Central memory CD8-positive, alpha-beta T cell (primary cell): ENCODE measurements at regions not wholly inside any gene's neighbourhood (a gene's known extent, or its start where the extent isn't known, plus 50 kb on each side); places are given as distances from the start of the nearest gene placed in this dataset.

Experiments
- ATAC-seq: fragments of 150-1000 bp; cut with Tn5 transposase; replicated peaks from 2 replicates; pipeline ENCODE4 v1.10.0; 2022; ENCODE audit warnings: mild to moderate bottlenecking, moderate FRiP score, moderate number of reproducible peaks; ENCODE audit not compliant: poor library complexity, severe bottlenecking; ENCODE audit errors: extremely low read depth
- DNase-seq, 2 donors: peaks; one replicate each; pipeline ENCODE4 v3.0.0; 2021; ENCODE audit warnings: low spot score in 2 of 2
- H3K27ac Mint-ChIP-seq: one replicate; pipeline ENCODE4 v1.8.0; 2022; ENCODE audit warnings: low read depth, mild to moderate bottlenecking, moderate library complexity, mixed read lengths
- H3K27me3 Mint-ChIP-seq: one replicate; pipeline ENCODE4 v1.8.0; 2022; ENCODE audit warnings: mixed read lengths
- H3K36me3 Mint-ChIP-seq: one replicate; pipeline ENCODE4 v1.8.0; 2022; ENCODE audit warnings: mild to moderate bottlenecking, moderate library complexity, mixed read lengths; ENCODE audit not compliant: insufficient read depth
- H3K4me1 Mint-ChIP-seq: one replicate; pipeline ENCODE4 v1.8.0; 2022; ENCODE audit warnings: mixed read lengths
- H3K4me3 Mint-ChIP-seq: one replicate; pipeline ENCODE4 v1.8.0; 2022; ENCODE audit warnings: mild to moderate bottlenecking, moderate library complexity, mixed read lengths
- H3K9me3 Mint-ChIP-seq: one replicate; pipeline ENCODE4 v1.8.0; 2022; ENCODE audit warnings: mixed read lengths

DNA sequence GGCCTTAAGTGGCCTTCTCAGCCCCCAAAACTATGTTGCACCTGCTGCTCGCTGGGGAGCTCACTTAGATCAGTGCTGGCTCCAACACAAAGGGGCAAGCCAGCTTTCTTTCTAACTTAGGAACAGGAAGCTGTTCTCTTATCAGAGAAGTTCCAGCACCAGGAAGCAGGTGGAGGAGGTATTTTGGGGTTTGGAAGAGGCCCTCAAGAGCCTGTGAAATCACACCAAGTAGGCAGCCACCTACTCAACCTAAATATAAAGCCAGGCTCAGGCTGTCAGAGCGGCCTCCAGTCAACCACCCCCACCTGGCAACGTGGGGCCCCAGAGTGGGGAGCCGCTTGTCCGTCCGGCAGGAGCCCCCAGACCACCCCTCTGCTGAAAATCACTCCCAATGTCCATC, 152.8 kb downstream of the OLFM1 start:
- H3K9me3 Mint-ChIP-seq = no peaks in the 10 kb centered on the region
- H3K4me1 Mint-ChIP-seq = no peaks in the 10 kb centered on the region
- DNase-seq = no peak
- H3K27ac Mint-ChIP-seq = no peak overlapping the region
- no peaks in the 10 kb centered on the region for H3K36me3 Mint-ChIP-seq
- no peak for ATAC-seq
- peaks cover 22% of the 10 kb centered on the region for H3K27me3 Mint-ChIP-seq
- H3K4me3 Mint-ChIP-seq = no peak overlapping the region

- ATAC-seq (no peak), DNase-seq (no peak)
- Mint-ChIP-seq H3K36me3 (no peaks in the 10 kb centered on the region), H3K27me3 (peaks cover 28% of the 10 kb centered on the region), H3K4me3 (no peak overlapping the region), H3K27ac (no peak overlapping the region), H3K4me1 (no peaks in the 10 kb centered on the region), H3K9me3 (no peaks in the 10 kb centered on the region)
Measured at GRCh38 chr9:135240871-135241311, 153.4 kb downstream of the OLFM1 start.

DNA sequence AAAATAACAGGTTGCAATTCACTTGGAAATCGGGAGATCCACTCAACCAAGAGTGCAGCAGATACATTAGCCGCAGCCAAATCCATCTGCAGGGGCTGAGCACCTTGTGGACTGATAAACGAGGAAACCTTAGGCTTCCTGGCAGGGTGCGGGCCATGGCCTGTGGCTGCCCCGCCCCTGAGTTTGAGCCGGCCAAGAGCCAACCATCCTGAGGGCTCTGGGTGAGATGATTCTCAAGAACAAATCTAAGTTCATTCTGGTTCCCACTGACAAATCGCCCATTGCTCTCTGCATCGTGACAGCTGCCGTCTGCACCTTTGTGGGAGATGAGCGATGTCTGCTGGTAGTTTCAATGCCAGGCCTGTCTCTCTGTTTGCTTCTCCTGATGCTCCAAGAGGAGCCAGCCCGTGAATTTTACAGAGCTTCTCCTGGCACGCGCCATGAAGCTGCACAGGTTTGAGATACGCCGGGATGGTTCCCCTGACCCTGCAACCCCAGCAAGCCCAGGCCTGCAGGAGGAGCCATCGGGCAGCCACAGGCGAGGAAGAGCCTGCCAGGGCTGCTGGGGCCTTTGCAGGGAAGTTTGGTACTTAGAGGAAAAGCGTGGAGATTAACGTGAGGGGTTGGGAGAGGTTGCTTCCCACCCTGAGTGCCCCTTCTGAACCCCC, 154.0 kb downstream of the OLFM1 start:
- Mint-ChIP-seq H3K4me1 (no peaks in the 10 kb centered on the region), H3K36me3 (no peaks in the 10 kb centered on the region), H3K9me3 (no peaks in the 10 kb centered on the region), H3K4me3 (no peak overlapping the region), H3K27ac (no peak overlapping the region), H3K27me3 (peaks cover 35% of the 10 kb centered on the region)
- DNase-seq (no peak), ATAC-seq (no peak)

DNA sequence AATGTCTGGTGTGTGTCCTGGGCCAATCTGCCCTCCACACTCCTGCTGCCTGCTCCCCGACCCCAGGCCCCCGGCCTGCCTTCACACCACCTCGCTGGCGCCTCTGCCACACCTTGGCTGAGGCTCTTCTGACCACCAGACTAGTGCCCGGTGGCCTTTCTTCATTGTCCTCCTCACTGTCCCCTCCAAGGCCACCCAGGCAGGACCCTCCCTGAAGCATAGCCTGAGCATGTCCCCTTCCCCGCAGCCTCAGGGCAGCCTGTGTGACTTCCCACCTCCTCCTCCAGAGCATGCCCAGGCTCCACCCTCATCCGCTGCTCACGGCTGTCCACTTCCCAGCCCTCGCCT, 154.6 kb downstream of the OLFM1 start:
- no peaks in the 10 kb centered on the region for H3K9me3 Mint-ChIP-seq
- H3K27ac Mint-ChIP-seq = no peak overlapping the region
- DNase-seq (no peak), ATAC-seq (no peak)
- H3K4me3 Mint-ChIP-seq = no peak overlapping the region
- H3K36me3 Mint-ChIP-seq = no peaks in the 10 kb centered on the region
- H3K27me3 Mint-ChIP-seq = peaks cover 40% of the 10 kb centered on the region
- H3K4me1 Mint-ChIP-seq = no peaks in the 10 kb centered on the region

DNA sequence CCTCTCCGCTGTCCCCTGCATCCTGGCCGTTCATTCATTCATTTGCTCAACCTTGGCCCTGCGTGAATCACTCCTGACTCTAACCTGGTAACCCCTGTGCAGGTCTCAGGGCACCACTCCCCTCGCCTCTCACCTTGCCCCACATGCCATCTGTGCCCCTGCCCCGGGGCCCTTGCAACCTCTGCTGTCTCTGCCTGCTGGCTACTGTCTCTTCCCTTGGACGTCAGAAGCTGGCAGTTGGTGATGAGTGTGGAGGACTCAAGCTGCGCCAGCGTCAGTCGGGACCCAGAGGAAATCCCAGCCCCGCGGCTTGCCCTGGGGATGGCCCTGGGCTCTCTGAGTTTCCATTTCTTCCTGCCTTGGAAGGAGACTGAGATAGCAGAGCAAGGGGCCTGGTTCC, 154.9 kb downstream of the OLFM1 start:
- Mint-ChIP-seq H3K27me3 (peaks cover 44% of the 10 kb centered on the region), H3K4me1 (no peaks in the 10 kb centered on the region), H3K36me3 (no peaks in the 10 kb centered on the region), H3K4me3 (no peak overlapping the region), H3K9me3 (no peaks in the 10 kb centered on the region), H3K27ac (no peak overlapping the region)
- no peak for DNase-seq
- no peak for ATAC-seq

DNA sequence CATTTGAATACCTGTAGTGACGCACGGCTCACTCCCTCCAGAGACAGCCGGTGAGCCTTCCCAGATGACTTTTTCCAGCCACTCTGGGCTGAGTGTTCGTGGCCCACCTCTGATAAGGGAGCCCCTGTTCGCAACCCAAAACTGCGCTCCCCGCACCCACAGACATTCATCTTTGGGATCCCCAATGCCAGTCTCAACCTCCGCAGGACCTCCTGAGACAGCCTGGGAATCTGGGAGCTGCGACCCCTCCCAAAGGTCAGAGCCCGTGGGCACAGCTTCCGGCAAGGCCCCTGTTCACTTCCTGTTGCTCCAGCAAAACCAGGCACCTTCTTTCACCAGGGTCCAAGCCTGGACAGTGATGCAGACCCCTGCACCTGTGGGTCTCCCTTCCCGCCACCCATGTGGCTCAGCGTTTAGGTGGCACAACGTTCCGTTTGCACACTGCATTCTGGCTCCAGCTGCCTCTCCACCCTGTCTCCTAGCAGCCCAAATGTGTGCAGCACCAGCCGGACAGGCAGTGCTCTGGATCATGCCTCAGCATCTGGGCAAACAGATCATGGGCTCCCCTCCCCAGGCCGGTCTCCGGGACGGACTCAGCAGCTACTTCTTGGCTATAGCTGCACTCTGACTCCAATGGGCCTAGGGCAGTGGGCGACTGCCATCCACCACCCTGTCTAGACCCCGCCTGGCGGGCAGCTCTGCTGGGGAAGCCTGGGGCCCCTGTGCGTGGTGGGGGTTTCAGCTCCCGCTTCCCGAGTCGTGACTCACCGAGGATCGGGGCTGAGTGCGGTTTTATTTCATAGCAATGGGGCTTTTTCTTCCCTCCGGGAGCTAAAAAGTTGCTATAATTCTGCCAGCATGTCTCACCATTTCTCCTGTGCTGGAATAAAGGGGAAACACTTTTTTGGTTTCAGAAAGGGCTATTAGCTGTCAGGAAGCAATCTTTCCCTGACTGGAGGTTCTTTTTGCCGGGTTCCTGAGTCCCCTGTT, 156.0 kb downstream of the OLFM1 start:
- H3K27ac Mint-ChIP-seq = no peak overlapping the region
- H3K9me3 Mint-ChIP-seq = no peaks in the 10 kb centered on the region
- ATAC-seq (no peak), DNase-seq (no peak)
- H3K4me3 Mint-ChIP-seq = no peak overlapping the region
- no peaks in the 10 kb centered on the region for H3K36me3 Mint-ChIP-seq
- no peaks in the 10 kb centered on the region for H3K4me1 Mint-ChIP-seq
- H3K27me3 Mint-ChIP-seq = peaks cover 45% of the 10 kb centered on the region

- H3K36me3 Mint-ChIP-seq = no peaks in the 10 kb centered on the region
- ATAC-seq (no peak), DNase-seq (no peak)
- H3K9me3 Mint-ChIP-seq = no peaks in the 10 kb centered on the region
- H3K4me3 Mint-ChIP-seq = no peak overlapping the region
- peaks cover 45% of the 10 kb centered on the region for H3K27me3 Mint-ChIP-seq
- no peak overlapping the region for H3K27ac Mint-ChIP-seq
- H3K4me1 Mint-ChIP-seq = no peaks in the 10 kb centered on the region
Measured at GRCh38 chr9:135244271-135245221, 157.1 kb downstream of the OLFM1 start.

GRCh38 chr9:135245482-135246247, 158.2 kb downstream of the OLFM1 start:
- peaks cover 45% of the 10 kb centered on the region for H3K27me3 Mint-ChIP-seq

GRCh38 chr9:135246248-135247205, 159.1 kb downstream of the OLFM1 start:
- Mint-ChIP-seq H3K9me3 (no peaks in the 10 kb centered on the region), H3K36me3 (no peaks in the 10 kb centered on the region), H3K27me3 (peaks cover 45% of the 10 kb centered on the region), H3K4me3 (no peak overlapping the region), H3K27ac (no peak overlapping the region), H3K4me1 (no peaks in the 10 kb centered on the region)
- DNase-seq (no peak), ATAC-seq (no peak)

More at GRCh38 chr9:135245482-135246247, 158.2 kb downstream of the OLFM1 start:
- DNase-seq (no peak), ATAC-seq (no peak)
- Mint-ChIP-seq H3K27ac (no peak overlapping the region), H3K4me3 (no peak overlapping the region), H3K9me3 (no peaks in the 10 kb centered on the region), H3K4me1 (no peaks in the 10 kb centered on the region), H3K36me3 (no peaks in the 10 kb centered on the region)

GRCh38 chr9:135247227-135247930, 159.9 kb downstream of the OLFM1 start:
- DNase-seq = no peak
- Mint-ChIP-seq H3K27me3 (peaks cover 44% of the 10 kb centered on the region), H3K36me3 (no peaks in the 10 kb centered on the region), H3K4me1 (no peaks in the 10 kb centered on the region), H3K4me3 (no peak overlapping the region), H3K9me3 (no peaks in the 10 kb centered on the region), H3K27ac (no peak overlapping the region)
- ATAC-seq = no peak
